ENCODE measurements at regions not wholly inside any gene's neighbourhood (a gene's known extent, or its start where the extent isn't known, plus 50 kb on each side); places are given as distances from the start of the nearest gene placed in this dataset.

DNA sequence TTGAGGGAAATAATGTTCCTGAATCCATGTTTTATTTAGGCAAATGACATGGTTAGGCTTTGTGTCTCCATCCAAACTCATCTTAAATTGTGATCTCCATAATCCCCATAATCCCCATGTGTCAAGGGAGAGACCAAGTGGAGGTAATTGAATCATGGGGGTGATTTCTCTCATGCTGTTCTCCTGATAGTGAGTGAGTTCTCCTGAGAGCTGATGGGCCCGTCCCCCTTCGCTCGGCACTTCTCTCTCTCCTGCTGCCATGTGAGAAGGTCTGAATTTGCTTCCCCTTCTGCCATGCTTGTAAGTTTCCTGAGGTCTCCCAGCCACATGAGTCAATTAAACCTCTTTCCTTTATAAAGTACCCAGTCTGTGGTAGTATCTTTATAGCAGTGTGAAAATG lies 563.0 kb upstream of the NR3C2 start:
- no peaks in the 10 kb centered on the region for H3K36me3 ChIP-seq
- intact Hi-C loops (cut with DNase I), result no loop called here
- no peak overlapping the region for H3K4me3 ChIP-seq
- ATAC-seq, result no peak
- no peak overlapping the region for H3K27ac ChIP-seq
- no peaks in the 10 kb centered on the region for H3K4me1 ChIP-seq
- 91 to 93% methylated on average over 3 of the region's 3 CpGs for WGBS, 2 donors
- no peaks in the 10 kb centered on the region for H3K9me3 ChIP-seq
- TF ChIP-seq, protein P1, sequence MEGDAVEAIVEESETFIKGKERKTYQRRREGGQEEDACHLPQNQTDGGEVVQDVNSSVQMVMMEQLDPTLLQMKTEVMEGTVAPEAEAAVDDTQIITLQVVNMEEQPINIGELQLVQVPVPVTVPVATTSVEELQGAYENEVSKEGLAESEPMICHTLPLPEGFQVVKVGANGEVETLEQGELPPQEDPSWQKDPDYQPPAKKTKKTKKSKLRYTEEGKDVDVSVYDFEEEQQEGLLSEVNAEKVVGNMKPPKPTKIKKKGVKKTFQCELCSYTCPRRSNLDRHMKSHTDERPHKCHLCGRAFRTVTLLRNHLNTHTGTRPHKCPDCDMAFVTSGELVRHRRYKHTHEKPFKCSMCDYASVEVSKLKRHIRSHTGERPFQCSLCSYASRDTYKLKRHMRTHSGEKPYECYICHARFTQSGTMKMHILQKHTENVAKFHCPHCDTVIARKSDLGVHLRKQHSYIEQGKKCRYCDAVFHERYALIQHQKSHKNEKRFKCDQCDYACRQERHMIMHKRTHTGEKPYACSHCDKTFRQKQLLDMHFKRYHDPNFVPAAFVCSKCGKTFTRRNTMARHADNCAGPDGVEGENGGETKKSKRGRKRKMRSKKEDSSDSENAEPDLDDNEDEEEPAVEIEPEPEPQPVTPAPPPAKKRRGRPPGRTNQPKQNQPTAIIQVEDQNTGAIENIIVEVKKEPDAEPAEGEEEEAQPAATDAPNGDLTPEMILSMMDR (IDR thresholded peaks at IDR 0.05), result no peak
- no peak for DNase-seq
- no peaks in the 10 kb centered on the region for H3K27me3 ChIP-seq

DNA sequence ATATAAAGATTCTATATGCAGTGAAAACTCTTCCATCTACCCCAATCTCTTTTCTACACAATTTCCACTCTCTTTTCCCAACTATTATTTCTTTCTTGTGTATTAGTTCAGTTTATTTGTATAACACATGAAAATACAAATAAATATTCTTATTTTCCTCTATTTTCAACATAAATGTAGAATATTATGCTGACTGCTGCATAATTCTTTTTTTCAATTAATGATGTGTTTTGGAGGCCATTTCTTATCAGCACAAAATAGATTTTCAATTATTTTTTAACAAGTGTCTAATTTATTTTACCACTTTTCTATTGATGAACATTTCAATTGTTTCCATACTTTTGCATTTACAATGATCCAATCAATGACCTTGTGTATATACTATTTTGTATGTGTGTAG lies 557.7 kb upstream of the NR3C2 start:
- no peaks in the 10 kb centered on the region for H3K36me3 ChIP-seq
- TF ChIP-seq, protein P1 (IDR thresholded peaks at IDR 0.05), result no peak
- no peak overlapping the region for H3K4me3 ChIP-seq
- H3K4me1 ChIP-seq, result no peaks in the 10 kb centered on the region
- no peaks in the 10 kb centered on the region for H3K27me3 ChIP-seq
- H3K27ac ChIP-seq, result no peak overlapping the region
- no peaks in the 10 kb centered on the region for H3K9me3 ChIP-seq
- ATAC-seq (no peak), DNase-seq (no peak)
- intact Hi-C loops (cut with DNase I), result no loop called here

DNA sequence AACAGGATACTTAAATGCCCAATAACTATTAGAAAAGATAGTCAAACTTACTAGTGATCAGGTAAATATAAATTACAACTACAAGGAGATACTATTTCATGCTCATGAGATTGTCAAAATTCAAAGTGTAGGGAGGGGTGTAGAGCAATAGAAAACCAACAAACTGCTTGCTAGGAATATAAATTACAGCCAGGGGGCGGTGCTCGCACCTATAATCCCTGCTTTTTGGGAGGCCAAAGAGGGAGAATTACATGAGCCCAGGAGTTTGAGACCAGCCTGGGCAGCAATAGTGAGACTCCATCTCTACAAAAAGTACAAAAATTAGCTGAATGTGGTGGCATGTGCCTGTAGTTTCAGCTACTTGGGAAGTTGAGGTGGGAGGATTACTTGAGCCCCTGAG lies 556.5 kb upstream of the NR3C2 start:
- intact Hi-C loops (cut with DNase I), result no loop called here
- no peaks in the 10 kb centered on the region for H3K4me1 ChIP-seq
- H3K4me3 ChIP-seq, result no peak overlapping the region
- H3K27ac ChIP-seq, result no peak overlapping the region
- H3K9me3 ChIP-seq, result no peaks in the 10 kb centered on the region
- H3K27me3 ChIP-seq, result no peaks in the 10 kb centered on the region
- no peaks in the 10 kb centered on the region for H3K36me3 ChIP-seq
- no peak for ATAC-seq
- DNase-seq, result no peak
- WGBS, 2 donors, result 63 to 72% methylated on average over 2 of the region's 2 CpGs
- TF ChIP-seq, protein P1 (IDR thresholded peaks at IDR 0.05), result peak in 3 of 9 donors; percentile 13 to 27 (median 16)

DNA sequence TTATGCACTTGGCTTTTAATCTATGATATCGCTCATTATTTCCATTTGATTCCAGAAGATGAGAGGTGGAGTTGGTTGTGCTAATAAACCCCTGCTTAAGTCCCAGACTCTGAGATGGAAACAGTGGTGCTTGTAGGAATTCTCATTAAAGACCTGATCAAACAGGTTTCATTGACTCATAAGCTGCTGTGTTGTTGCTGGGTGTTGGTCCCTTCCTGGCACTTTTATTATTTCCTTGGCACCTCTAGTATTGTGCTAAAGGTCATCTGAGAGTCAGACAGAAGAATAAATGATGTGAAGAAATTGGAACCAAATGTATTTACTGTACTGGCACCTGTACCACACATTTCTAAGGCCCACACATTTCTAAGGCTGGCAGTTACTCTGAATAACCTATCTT lies 544.7 kb upstream of the NR3C2 start:
- ATAC-seq, result no peak
- Histone ChIP-seq H3K9me3 (no peaks in the 10 kb centered on the region), H3K27me3 (no peaks in the 10 kb centered on the region), H3K27ac (no peak overlapping the region), H3K36me3 (no peaks in the 10 kb centered on the region), H3K4me1 (no peaks in the 10 kb centered on the region), H3K4me3 (no peak overlapping the region)
- 7 to 55% methylated on average over 1 of the region's 1 CpG for WGBS, 2 donors
- intact Hi-C loops (cut with DNase I), result no loop called here
- TF ChIP-seq, protein P1 (IDR thresholded peaks at IDR 0.05), result no peak
- DNase-seq, result no peak

DNA sequence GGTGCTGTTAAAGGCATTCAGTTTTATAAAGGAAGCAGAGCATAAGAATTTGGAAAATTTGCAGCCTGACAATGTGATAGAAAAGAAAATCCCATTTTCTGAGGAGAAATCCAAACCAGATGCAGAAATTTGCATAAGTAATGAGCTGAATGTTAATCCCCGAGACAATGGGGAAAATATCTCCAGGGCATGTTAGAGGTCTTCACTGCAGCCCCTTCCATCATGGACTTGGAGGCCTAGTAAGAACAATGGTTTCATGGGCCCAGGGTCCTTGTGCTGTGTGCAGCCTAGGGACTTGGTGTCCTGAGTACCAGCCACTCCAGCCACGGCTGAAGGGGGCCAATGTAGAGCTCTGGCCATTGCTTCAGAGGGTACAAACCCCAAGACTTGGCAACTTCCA lies 542.7 kb upstream of the NR3C2 start:
- TF ChIP-seq, protein P1 (IDR thresholded peaks at IDR 0.05), result no peak
- Histone ChIP-seq H3K36me3 (no peaks in the 10 kb centered on the region), H3K4me1 (peaks cover 0 to 13% (median 0%) of the 10 kb centered on the region in 9 donors), H3K27ac (no peak overlapping the region), H3K4me3 (no peak overlapping the region), H3K27me3 (no peaks in the 10 kb centered on the region), H3K9me3 (no peaks in the 10 kb centered on the region)
- WGBS, 2 donors, result 91 to 95% methylated on average over 2 of the region's 2 CpGs
- DNase-seq (no peak), ATAC-seq (no peak)
- intact Hi-C loops (cut with DNase I), result no loop called here
